Gastroesophageal sphincter (tissue), 3 donors: ENCODE measurements at regions not wholly inside any gene's neighbourhood (a gene's known extent, or its start where the extent isn't known, plus 50 kb on each side); places are given as distances from the start of the nearest gene placed in this dataset.

Experiments
- CTCF ChIP-seq, 4 experiments: fragments of 200-600 bp in 2 of 4; fragments of 450-650 bp in 2 of 4; sonication (generic) in 1 of 4; IDR thresholded peaks; one replicate each; pipeline ENCODE4 v1.5.1; 2017 to 2019; ENCODE audit warnings: antibody characterized with exemption in 4 of 4, mild to moderate bottlenecking in 2 of 4, moderate library complexity in 2 of 4
- EP300 ChIP-seq: sonication (generic); formaldehyde crosslinking; IDR thresholded peaks from one replicate; pipeline ENCODE4 v1.6.1; 2017; ENCODE audit warnings: antibody characterized with exemption, mild to moderate bottlenecking
- POLR2A ChIP-seq, 2 donors: fragments of 450-650 bp; IDR thresholded peaks; one replicate each; pipeline ENCODE4 v1.6.1; 2017; ENCODE audit warnings: antibody characterized with exemption in 2 of 2, mild to moderate bottlenecking in 2 of 2, moderate library complexity in 1 of 2

GRCh38 chr10:16363741-16364140 is 73.1 kb upstream of the PTER start:
- TF ChIP-seq EP300 (no peak), CTCF (IDR thresholded peaks at IDR 0.05) (no peak), POLR2A (IDR thresholded peaks at IDR 0.05) (no peak)
